NCI-H526 treated with DMSO at 0.1 percent for 48 hours (cell line): ENCODE measurements at regions not wholly inside any gene's neighbourhood (a gene's known extent, or its start where the extent isn't known, plus 50 kb on each side); places are given as distances from the start of the nearest gene placed in this dataset.

Experiments used
- DNase-seq: peaks from one replicate; lab custom pipeline; 2025; lab: John Stamatoyannopoulos, UW

DNA sequence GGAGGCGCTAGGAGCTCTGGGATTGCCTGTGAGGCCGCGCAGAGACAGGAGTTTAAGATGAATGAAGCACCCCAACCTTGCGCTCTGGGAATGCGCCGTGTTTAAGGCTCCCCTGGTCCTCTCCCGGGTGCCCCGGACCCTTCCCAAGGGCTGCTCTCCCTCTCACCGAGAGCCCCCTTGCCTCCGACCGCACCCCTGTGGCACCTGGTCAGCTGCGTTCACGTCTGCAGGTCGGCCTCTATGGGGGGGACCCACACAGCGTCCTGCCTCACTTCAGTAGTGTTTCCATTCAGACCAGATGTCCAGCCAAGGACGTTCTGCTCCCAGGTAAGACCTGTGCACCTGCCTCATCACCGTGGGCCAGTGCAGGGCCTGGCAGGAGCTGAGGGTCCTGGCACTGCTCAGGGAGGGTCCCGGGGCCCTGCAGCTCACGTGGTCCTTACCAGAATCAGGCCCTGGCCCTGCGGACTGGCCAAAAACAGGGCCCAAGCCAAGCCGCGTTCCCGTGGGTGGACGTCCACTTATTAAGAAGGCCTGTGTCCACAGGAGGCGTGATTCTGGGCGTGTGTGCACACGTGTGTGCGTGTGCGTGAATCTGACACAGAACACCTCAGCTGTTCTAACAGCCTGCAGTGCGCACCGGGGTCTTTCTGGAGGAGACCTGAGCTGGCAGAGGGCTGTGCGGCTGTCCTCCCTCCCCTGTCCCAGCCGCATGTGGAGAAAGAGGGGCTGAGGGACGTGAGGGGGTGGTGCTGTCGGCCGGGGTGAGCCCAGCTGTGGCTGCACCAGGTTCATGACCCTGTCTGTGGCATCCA is 79.9 kb upstream of the BHLHE23 start:
- no peak for DNase-seq

DNA sequence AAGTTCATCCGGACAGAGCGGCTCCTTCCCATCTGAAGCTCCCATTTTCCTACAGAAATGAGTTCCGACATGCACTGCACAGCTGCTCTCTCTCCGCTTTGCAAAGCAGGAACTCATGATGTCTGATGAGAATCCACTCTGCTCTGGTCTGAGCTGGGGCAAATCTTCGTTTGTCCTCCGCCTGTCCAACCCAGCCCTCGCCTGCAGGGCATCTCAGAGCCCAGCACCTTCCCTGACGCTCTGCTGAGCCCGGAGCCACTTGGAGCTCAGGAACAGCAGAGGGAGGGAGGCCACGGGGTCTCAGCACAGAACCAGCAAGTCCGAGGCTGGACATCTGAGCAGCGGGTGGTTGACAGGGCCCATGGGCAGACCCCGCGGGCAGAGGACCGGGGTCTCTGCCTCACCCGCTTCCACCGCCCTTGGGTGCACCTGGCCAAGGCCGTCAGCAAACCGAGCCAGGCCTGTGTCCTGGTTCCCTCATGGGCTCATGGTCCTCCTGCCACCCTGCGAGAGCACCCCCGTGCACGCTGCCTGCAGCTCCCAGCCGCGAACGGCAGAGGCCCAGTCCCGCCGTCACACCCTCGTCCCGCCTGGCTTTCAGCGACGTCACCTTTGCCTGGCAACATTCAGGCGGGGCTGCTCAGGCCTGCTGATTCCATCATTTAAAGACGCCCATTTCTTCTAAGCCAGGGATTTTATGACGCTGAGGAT is 78.5 kb upstream of the BHLHE23 start:
- no peak for DNase-seq

DNA sequence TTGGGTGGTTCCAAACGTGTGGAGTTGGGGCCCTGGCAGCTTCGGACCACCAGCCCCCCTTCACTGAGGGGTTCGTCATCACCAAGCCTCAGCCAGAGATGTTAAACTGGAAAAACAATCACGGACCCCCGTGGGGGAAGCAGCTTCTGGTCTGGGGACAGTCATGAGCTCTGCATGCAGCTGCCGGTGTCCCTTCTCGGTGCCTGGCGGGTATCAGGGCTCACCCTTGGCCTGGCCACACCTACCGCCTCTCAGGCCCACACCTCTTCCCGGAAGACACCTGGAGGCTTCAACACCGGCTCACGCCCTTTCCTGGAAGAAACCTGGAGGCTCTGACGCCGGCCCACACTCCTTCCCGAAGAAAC is 77.8 kb upstream of the BHLHE23 start:
- DNase-seq: no peak

DNA sequence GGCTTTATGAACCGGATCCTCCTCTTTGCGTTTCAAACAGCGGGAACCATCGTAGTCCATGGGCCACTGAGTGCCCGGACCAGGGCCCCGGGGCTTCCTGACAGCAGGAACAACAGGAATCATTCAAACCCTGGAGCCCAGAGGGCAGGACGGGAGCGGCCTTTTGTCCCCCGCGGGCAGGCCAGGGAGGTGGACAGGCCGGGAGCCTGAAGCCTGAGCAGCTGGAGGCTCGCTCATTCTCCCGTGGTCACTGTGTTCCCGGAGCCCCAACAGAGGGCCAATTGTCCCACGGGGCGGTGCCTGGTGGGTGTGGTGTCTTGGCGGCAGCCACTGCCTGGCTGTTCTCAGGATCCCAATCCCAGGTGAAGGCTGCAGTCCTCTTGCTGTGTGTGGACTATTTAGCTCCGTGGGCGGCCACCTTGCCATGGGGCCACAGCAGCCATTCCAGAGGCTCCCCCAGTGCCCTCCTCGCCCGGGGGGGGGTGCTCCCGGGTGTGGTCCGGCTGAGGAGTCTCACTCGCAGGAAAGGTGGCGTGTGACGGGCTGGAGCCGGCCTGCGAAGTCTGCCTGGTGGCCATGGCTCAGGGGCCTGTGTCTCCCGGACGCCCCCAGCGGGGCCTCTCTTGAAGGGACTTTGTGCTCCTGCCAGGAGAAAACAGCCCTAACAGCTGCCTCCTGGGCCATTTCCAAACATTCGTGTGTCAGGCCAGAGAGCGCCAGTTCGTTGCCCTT is 77.2 kb upstream of the BHLHE23 start:
- no peak for DNase-seq

DNA sequence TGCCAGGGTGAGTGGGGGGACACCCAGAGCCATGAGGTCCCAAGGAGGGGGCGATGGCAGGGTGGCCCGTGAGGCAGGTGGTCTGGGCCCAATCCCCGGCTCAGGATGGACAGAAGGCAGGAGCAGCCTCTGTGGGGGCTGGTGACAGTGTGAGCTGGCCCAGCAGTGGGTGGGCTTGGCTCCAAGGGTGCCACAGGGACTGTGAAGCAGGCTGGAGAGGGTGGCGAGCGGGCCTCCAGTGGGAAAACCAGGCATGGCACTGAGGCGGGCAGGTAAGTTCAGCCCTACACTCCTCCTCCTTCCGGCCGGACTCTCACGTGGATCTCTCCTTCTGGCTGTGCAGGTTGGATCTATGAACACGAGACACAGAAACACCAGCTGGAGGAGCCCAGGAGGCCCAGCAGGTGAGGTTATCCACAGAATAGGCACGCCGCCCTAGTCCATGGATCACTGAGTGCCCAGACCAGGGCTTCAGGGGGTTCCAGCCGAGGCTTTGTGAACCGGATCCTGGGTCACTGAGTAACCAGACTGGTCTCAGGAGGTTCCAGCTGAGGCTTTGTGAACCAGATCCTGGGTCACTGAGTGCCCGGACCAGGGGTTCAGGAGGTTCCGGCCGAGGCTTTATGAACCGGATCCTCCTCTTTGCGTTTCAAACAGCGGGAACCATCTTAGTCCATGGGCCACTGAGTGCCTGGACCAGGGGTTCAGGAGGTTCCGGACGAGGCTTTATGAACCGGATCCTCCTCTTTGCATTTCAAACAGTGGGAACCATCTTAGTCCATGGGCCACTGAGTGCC is 76.4 kb upstream of the BHLHE23 start:
- no peak for DNase-seq

DNA sequence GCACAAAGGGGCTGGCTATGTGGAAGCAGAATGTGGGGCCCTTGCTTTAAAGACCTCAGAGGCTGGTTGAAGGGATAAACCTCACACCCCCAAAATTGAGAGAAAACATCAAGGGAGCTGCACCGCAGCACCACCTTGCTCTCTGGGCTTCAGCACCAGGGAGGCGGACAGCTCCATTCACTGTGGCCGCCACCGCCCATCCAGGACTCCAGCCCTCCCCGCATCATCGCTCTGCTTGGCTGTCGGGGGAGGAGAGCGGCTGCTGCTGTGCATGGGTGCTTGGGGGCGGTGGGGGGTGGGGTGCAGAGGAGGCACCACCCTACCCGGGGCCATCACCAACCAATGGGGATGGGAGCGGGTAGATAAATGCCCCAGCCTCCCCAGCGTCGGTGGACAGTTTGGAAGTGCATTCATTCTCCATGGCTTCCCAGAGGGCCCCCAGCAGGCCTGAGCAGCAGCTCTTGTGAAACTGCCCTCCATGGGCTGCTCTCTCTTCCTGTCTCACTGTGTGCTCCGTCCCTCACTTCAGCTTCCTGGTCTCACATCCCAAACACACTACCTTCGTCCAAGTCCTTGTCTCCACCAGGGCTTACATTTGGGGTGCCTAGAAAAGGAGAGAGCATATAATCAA is 75.7 kb upstream of the BHLHE23 start:
- DNase-seq: no peak

DNA sequence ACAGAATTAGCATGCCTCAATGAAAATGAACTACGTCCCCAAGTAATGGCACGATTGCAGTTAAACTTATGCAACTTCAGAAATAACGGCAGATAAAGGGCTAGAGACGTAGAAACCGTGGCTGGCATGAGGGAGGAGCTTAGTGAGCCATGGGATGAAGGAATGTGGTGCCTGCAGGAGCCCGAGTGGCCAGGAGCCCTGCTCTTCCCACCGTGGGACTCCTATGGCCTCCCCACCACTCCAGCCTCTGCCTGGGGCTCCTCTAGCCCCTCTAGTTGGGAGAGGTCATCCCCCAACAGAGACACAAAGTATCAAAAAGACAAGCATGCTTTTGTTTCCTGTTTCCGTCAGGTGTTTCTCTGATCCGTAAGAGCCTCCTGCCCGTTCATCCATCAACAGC is 75.1 kb upstream of the BHLHE23 start:
- no peak for DNase-seq

DNA sequence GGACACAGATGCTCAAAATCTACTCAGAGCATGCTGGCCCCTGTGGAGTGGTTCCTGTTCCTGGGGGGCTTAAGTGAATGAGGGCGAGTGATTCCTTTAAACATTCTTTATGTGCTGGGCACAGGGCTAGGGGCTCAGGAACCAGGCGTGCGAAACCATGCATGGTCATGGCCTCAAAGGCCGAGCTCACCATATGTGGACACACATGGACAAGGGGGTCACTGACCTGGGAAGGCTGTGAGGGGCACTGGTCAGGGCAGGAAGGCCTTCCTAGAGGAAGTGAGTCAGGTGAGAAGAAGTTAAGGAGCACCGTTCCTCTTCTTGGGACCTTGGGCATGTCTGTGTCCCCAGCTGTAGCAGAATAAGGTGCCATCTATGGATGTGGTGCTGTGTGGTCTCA is 74.6 kb upstream of the BHLHE23 start:
- DNase-seq: no peak

DNA sequence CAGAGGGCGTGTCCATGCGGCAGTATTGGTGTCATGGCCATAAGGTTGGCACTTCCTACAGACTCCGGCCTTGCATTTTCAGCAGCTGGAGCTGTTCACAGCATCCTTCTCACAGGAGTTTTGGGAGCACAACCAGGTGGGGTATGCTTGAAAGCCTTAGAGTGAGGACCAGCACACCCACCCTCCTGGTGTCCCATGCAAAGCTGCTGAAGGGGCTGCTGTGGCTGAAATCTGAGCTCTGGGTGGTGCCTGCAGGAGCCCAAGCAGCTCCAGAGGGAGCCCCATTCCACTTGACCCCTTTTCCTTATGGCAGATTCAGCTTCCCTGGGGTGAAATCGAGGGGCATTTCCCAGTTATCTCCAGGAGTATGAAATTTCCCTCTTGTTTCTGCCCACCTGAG is 74.0 kb upstream of the BHLHE23 start:
- no peak for DNase-seq

DNA sequence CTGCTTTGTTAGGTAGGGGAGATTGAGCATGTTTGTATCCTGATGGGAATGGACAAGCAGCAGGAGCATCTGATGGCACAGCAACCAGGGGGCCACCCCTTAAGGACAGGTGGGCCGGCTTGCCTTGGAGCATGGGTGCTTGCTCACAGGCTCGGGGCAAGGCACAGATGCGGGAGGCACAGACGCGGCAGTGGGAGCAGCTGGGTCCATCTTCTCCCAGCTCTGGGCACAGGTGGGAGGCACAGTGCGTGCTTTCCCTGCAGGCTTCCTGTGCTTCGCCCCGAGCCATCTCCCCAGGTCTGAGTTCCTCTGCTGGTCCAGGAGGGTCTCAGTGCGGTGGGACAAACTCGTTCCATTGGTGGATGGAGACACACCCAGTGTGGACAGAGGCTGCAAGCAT is 73.6 kb upstream of the BHLHE23 start:
- DNase-seq: no peak

DNA sequence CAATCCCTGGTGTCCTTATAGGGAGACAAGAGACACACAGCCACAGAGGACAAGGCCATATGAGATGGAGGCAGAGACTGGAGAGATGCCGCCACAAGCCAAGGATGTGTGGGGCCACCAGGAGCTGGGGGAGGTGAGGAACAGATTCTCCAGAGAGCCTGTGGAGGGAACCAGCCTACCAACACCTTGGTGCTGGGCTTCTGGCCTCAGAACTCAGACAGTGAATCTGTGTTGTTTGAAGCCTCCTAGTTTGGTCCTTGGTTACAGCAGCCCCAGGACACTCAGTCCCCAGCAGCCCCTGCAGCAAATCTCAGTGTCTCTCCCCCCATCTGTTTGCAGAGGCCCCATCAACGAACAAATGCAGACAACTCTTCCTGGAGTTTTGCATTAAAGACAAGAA is 73.2 kb upstream of the BHLHE23 start:
- no peak for DNase-seq

DNA sequence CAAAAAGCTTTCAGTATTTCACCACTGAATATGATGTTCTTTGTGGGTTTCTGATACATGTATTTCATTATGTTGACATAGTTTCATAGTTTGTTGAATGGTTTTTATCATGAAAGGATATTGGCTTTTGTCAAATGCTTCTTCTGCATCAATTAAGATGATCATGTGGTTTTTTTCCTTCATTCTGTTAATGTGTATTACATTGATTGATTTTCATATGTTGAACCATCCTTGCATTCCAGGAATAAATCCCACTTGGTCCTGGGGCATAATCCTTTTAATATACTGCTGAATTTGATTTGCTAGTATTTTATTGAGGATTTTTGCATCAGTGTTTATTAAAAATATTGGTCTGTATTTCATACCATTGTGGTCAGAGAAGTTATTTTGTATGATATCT is 70.9 kb upstream of the BHLHE23 start:
- no peak for DNase-seq

DNA sequence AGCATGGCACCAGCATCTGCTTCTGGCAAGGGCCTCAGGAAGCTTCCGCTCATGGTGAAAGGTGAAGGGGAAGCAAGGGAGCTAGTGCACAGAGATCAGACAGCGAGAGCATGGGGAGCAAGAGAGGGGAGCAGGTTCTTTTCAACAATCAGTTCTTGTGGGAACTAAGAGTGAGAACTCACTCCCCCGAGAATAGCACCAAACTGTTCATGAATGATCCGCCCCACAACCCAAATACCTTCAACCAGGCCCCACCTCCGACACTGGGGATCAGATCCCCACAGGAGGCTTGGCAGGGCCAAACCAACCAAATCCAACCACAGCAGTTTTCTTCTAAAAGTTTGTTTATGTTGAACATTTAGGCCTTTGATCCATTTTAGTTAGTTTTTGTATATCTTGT is 69.7 kb upstream of the BHLHE23 start:
- no peak for DNase-seq

DNA sequence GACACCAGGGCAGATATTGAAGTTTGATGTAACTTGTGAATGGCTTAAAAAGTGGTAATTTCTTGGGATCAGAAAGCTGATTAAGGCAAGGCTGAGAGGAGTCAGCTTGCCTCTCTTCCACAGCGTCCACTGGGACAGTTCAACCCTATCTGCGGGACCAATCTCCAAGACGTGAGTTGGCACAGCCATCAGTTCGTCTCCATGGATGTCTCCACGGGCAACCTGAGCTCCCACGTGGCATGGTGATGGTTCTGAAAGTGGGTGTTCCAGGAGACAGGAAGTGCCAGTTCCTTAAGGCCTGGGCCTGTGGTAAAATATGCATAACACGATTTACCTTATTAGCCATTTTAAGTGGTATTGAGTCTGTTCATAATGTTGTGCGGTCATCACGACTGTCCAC is 67.9 kb upstream of the BHLHE23 start:
- no peak for DNase-seq

DNA sequence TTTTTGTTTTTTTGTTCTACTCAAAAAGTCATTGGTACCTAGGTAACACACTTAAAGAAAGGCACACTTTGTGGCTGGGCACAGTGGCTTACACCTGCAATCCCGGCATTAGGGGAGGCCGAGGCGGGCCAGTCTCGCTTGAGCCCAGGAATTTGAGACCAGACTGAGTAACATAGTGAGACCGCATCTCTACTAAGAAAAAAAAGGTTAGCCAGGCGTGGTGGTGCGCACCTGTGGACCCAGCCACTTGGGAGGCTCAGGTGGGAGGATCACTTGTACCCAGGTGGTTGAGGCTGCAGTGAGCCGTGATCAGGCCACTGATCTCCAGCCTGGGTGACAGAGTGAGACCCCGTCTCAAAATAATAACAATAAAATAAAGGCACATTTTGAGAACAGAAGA is 67.4 kb upstream of the BHLHE23 start:
- no peak for DNase-seq

DNA sequence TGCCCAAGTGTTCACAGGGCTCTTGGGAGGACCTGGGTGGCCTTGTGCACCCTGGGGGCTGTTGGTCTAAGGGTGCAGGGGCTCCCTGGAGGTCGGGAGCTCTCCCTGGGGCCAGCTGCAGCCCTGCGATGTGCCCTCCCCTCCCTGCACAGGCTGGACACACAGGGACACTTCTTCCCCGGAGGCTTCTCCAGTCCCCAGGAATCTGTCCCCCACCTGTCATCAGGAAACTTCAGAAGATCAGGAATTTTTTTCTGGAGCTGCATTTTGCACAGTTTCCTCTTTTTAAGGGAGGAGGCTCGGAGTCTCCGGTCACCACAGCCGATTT is 66.9 kb upstream of the BHLHE23 start:
- DNase-seq: no peak

DNA sequence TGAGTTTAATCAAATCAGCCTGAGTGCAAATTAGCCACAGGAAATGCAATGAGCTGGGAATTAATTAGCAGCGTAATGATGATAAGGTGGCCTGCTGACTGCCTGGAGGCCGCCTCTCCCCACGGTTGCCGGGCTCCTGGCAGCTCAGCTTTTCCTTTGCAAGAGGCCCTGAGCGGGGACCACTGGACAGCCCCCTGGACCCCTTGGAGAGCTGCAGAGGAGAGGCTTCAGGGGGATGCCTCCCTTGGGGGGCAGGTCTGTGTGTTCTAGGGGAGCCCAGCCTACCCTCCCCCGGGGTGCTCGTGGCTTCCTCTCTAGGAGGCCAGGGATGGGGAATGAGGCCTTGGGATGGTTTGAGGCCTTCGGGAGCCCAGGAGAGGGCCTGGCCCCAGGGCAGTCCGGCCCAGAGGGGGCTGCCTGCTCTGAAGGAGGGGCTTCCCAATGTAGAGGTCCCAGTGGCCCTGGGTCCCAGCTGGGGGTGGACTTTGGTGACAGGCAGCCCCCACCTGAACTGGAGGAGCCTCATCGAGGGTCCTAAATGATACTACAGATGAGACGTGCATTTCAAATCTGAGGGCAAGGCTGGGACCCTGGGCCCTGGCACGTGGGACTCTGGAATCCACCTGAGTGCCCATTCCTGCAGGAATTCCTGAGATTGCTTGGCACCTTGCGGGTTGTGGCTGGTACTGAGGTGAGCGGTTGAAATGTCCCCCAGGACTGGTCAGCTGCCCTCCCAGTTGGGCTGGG is 66.4 kb upstream of the BHLHE23 start:
- DNase-seq: no peak

DNA sequence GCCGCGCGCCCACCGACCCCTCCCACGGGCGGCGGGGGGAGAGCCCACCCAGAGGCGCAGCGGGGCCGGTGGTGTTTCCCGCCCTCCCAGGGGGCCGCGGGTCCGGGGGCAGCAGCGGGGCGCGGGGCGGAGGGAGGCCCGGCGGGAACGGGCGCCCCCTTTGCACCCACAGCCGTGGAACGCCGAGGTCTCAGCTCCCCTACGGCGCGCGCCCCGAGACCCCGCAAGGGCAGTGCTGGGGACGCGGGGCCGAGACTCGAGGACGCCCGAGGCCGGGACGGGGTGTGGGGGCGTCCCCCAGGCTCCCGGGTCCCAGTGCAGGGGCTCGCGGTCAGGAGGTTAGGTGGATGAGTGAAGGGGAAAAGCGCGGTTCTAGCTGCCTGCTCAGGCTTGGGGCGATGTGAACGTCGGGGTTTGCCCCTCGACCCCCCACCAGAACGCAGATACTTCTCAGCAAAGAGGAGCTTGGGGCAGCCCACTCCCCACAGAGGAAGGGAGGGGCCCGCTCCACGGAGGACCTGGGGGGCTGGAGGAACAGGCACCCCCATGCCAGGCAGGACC is 65.5 kb upstream of the BHLHE23 start:
- no peak for DNase-seq

DNA sequence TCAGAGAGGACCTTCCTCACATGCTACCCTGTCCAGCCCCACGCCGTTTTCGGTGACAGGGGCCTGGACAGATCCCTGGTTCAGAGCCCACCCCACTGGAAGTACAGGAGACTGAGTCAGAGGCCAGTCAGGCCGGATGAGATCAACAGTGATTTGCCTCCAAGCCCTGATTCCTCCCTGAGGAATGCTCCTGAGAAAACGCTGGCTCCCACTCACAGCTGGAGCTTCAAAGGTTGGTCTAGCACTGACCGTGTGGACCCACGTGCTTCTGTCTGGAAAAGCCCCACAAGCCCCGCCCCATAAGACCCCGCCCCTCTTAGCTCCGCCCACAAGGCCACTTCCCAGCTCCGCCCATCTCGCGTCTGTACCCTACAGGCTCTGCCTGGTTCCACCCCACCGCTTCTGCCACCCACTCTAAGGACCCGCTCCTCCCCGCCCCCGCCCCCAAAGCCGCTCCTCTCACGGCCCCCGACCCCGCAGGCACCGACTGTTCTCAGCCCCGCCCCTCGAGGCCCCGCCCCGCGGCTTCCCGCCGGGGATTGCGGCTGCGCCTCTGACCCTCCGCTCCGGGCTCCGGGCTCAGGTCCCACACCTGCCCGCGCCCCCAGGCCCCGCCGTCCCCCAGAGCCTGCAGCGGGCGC is 64.9 kb upstream of the BHLHE23 start:
- peak; percentile 28 for DNase-seq

DNA sequence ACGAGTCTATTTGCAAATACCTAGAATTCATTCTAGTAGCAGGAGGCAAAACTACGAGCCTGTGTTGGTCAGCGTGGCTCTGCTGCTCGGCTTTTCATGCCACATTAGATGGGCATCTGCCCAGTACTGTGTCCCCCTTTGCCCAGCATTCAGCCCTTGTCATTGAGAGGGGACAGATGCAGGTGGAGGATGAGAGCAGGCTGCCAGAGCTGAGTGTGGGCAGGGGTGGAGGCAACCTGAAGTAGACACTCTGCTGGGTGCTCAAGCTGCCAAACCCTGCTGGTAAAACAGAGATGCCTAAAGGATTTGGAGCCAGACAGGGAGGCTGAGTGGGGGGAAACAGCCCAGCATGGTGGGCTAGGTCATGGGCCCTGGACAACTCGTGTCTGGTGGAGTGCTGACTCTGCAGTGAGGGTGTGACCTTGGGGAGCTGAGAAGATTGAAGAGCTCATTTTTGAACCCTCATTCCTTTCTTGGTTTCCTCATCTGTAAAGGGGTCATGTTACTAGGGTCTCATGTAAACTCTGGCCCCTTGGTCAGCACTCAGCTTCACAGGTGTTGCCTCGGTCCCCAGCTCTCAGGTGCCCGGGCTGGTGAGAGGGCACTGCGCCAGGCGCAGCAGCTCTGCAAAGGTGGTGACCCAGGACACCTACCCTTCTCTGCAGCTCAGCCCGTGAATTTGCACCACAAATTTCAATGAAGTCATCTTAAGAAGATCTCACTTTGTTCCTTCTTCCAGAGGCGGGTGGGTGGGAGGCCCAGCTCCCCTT is 64.2 kb upstream of the BHLHE23 start:
- DNase-seq: no peak
